GM18498 (cell line): ENCODE measurements at regions not wholly inside any gene's neighbourhood (a gene's known extent, or its start where the extent isn't known, plus 50 kb on each side); places are given as distances from the start of the nearest gene placed in this dataset.

Experiments used
- ATAC-seq: cut with Tn5 transposase; IDR thresholded peaks from one replicate; pipeline ENCODE4 v1.9.1; 2021; ENCODE audit warnings: mild to moderate bottlenecking, moderate library complexity; ENCODE audit not compliant: unreplicated experiment

GRCh38 chr7:68438811-68439210, 1159.5 kb upstream of the AUTS2 start:
- ATAC-seq = no peak

DNA sequence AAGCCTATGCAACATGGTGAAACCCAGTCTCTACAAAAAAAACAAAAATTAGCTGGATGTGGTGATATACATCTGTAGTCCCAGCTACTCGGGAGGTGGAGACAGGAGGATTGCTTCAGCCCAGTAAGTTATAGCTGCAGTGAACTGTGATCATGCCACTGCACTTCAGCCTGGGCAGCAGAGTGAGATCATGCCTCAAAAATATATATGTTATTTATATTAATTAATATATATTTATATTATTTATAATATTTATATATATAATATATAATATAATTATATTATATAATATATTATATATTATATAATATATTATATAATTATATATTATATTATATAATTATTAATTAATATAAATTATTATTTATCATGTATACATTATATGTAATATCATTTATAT, 1158.4 kb upstream of the AUTS2 start:
- no peak for ATAC-seq

DNA sequence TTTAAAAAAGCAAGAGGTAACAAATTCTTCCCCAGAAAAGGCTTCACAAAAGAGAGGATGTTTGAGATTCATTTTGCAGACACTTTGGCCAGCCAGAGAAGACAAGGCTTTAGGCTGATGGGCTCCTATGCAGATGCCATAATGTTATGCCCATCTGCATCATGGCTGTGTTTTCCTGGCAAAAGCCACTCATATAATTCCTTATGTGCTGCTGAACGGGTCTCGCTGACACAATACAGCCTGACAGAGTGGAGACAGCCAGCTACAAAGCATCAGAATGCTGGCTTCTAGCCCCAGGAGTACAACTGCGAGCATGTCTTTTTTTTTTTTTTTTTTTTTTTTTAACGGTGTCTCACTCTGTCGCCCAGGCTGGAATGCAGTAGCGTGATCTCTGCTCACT, 1157.4 kb upstream of the AUTS2 start:
- ATAC-seq = no peak

DNA sequence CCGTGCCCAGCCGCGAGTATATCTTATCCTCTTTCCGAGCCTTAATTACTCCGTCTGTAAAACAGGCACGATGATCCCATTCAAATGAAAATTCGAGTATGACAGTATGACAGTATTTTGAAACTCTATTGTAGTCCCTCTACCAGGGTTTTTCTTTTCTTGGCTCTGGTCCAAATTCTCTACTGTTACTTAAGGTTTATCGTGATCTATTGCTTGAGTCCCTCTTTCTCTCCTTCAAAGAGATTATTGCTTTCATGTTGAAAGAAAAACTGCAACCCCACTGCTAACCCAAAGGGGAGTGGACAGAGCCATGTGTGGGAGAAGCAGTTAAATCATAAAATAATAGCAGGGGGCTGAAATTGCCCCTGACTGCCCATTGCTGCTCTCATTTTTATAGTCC, 1156.6 kb upstream of the AUTS2 start:
- ATAC-seq = no peak

GRCh38 chr7:68442931-68443631, 1155.2 kb upstream of the AUTS2 start:
- no peak for ATAC-seq

DNA sequence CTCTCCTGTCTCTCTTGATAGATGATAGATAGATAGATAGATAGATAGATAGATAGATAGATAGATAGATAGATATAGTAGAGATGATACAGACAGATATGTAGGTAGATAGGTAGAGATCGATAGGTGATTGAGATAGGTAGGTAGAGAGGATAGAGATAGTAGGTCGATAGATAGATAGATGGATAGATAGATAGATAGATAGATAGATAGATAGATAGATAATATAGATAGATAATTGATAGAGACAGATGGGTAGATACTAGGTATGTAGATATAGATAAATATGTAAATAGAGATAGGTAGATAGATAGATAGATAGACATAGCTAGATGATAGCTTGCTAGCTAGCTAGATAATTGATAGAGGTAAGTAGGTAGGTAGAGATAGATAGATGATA, 1154.2 kb upstream of the AUTS2 start:
- no peak for ATAC-seq

- ATAC-seq = no peak
These were observed 1153.3 kb upstream of the AUTS2 start for GRCh38 chr7:68444956-68445355.

DNA sequence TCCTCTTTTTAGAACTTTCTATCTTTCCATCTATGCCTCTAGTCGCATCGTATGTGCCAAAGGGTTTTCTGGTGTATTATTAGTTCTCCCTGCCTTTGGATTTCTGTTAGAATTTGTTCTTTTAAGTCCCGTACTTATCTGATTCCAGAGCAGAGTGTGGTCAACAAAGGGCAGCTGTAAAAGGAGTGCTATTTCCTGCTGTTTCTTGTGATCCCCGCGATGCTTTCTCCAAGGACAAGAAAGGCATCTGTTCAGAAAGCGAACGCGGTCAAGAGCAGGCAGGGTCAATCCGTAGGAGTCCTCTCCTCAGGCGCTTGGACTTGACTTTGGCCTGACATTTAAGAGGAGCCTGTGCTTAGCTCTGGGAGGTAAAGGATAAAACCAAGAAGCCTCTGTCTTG, 1152.1 kb upstream of the AUTS2 start:
- ATAC-seq = no peak

DNA sequence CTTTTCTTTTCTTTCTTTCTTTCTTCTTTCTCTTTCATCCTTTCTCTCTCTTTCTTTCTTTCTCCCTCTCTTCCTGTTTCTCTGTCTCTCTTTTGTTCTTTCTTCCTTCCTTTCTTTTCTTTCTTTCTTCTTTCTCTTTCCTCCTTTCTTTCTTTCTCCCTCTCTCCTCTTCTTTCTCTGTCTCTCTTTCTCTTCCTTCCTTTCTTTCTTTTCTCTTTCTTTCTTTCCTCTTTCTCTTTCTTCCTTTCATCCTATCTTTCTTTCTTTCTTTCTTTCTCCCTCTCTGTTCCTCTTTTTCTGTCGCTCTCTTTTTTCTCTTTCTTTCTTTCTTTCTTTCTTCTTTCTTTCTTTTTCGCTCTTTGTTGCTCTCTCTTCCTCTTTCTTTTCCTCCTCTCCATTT, 1149.2 kb upstream of the AUTS2 start:
- no peak for ATAC-seq

DNA sequence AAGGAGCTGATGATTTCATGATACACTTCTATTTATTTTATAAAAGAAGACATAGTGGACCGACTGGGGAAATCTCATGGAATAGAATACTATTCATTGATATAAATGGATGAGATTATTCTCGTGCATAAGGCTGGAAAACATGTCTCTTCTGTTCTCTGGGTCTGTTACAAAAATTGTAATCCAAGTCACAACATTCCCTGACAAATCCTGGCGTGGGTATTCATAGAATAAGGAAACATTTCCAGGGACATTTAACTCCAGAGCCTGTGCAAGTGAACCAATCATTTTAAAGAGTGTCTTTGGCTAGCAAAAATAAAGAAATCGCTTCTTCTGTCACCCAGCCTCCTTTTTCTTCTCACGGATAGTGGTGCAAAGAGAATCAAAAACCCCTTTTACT, 1148.5 kb upstream of the AUTS2 start:
- no peak for ATAC-seq

DNA sequence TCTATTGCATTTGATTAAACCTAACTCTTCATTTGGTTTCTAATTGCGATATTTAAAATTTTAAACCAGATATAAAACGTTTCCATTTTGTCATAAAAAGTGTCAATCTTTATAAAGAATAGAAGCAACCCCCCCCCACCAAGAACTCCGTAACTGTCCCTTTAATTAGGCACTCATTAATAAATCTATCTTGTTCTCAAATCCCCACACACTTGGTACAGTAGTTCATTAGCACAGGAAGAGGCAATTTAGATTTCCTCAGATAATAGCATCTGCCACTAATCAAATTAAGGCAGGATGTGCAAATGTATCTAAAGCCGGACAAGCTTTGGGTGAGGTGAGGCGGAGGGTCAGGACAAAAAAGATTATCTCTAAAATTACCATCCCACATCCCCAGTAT, 1143.3 kb upstream of the AUTS2 start:
- ATAC-seq = no peak

- ATAC-seq = no peak
These were observed 1141.8 kb upstream of the AUTS2 start for GRCh38 chr7:68456469-68456868.

DNA sequence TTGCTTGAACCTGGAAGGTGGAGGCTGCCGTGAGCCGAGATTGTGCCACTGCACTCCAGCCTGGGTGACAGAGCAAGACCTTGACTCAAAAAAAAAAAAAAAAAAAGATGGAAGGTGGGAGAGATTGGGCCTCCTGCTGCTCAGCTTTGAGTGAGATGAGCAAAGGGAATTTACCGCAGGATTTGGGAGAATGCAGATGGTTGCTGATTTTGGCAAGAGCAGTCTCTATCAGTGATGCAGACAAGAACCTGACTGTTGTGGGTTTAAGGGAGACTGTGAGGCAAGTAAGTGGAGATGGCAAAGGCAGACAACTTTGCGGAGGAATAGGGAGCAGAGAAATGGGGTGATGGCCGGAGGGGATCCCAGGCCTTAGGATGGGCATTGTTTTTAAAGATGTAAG, 1140.8 kb upstream of the AUTS2 start:
- ATAC-seq = no peak

DNA sequence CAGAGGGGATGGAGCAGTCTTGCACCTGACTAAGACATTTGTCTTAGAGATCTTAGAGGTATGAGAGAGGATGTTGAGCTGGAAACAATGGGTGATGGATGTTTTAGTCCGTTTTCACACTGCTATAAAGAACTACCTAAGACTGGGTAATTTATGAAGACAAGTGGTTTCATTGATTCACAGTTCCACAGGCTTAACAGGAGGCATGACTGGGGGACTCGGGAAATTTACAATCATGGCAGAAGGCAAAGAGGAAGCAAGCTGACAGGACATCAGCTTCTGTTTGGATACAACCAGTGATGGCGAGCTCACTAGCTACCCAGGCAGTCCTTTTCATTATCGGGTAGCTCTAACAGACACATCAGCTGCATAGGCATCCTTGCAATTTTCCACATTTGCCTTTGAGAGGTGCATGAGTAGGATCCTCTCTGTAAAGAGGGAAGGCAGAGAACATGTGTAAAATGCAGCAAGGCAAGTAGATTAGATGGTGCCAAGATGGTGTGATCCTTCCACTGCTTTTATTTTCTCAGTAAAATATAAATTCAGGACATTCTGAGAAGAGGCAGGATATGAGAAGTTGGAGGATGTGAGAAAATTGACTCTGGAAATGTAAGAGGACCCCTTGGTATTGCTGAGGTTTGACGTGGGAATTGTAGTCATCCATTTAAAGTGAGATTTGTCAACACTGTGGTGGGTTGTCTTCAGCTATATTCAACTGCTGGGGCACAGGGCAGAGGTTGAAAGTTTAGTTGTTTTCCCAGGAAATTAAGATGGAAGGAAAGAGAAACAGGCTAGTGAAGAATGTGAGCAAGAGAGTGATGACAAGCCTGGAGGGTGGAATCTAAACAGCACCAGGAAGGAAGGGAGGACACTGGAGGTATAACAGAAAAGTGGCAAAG, 1140.0 kb upstream of the AUTS2 start:
- no peak for ATAC-seq

DNA sequence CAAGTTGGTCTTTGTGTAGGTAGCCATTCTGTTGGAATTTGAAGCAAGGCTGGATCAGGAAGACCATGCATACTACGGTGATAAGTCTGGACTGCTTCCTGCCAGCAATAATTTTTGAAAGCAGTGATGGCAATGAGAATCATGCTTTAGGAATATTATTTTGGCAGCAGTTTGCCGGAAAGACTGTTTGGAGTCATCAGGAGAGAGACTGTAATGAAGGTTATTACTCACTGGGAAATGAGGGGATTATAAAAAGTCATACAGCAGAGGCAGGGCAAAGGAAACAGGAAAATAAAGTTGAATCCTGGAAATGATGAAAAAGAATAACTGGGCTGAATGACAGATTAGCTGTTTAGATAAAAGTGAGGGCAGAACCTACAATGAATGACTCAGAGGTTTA, 1136.8 kb upstream of the AUTS2 start:
- ATAC-seq = no peak

GRCh38 chr7:68470836-68471435, 1127.3 kb upstream of the AUTS2 start:
- ATAC-seq = no peak

- ATAC-seq = no peak
These were observed 1125.6 kb upstream of the AUTS2 start for GRCh38 chr7:68472688-68473087.

GRCh38 chr7:68474661-68475216, 1123.5 kb upstream of the AUTS2 start:
- ATAC-seq = no peak

DNA sequence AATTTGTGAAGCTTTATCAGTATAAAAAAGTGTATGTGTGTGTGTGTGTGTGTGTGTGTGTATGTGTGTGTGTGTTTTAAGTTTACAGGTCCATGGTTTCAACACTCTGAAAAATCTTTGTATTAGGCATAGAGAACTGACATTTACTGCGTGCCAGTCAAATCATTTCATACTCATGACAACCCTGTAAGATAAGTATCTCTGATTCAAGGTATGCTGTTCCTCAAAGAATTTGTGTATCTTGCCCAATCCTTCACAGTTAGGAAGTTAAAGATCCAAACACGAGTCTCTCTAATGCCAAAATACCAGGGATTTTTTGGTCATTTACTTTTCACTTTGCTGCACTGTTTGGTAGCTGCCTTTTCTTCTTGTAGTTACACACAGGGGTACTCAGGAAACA, 1121.3 kb upstream of the AUTS2 start:
- no peak for ATAC-seq

DNA sequence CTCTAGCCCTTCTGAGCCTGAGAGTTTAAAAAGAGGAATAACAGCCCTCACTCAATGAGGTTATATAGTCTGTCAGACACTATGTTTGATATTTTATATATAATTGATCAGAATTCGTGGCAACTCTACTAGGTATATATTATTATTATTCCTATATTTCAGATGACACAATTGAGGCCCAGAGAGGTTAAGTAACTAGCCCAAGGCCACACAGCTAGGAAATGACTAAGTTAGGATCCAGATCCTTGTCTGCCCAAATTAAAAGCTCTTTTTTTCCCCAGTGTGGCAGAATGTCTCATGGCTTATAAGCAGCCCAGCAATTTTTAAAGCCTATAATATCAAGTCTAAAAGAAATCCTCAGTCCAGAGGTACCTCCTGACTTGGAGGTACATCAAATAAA, 1119.9 kb upstream of the AUTS2 start:
- ATAC-seq = no peak

DNA sequence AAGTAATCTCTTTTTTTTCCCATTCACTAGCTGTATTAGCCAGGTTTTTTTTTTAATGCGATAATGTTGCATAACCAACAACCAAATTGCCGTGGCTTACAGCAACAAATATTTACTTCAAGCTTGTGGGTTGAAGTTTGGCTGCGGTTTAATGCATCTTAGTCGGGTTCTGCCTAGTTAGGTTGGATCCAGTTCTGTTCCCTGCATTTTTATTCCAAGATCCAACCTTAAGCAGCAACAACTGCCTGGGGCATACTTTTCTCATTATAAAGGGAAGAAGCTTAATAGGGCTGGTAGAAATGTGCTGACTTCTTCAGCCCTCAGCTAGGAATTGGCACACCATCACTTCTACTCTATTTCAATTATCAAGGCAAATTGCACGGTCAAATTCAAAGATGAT, 1115.5 kb upstream of the AUTS2 start:
- no peak for ATAC-seq

DNA sequence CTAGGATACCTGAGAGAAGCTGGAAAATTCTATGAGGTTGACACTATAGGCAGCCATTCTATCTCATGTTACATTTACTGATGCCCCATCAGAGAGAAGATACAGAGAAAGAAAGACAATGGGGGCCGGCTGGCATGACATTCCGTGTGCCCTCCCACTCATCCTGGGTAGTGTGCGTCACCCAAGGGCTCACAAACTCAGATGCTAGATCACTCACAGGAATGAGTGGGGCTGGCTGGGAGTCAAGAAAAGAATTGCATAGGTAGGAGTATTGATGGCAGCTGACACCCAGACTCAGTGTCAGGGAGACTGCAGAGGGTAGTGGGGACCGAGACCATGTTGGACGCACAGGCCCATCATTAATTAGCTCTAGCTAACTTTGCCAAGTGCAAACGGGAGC, 1113.5 kb upstream of the AUTS2 start:
- ATAC-seq = no peak
